GM18498 (cell line): ENCODE measurements at regions not wholly inside any gene's neighbourhood (a gene's known extent, or its start where the extent isn't known, plus 50 kb on each side); places are given as distances from the start of the nearest gene placed in this dataset.

Experiments used
- ATAC-seq: cut with Tn5 transposase; IDR thresholded peaks from one replicate; pipeline ENCODE4 v1.9.1; 2021; ENCODE audit warnings: mild to moderate bottlenecking, moderate library complexity; ENCODE audit not compliant: unreplicated experiment

- ATAC-seq, result no peak
Observed at GRCh38 chr18:72942766-72943165, 75.0 kb upstream of the NETO1 start.

- no peak for ATAC-seq
Observed at GRCh38 chr18:72940986-72941385, 73.2 kb upstream of the NETO1 start.

- no peak for ATAC-seq
Observed at GRCh38 chr18:72940509-72940908, 72.7 kb upstream of the NETO1 start.

GRCh38 chr18:72935744-72936143 lies 68.0 kb upstream of the NETO1 start:
- ATAC-seq, result no peak

- ATAC-seq, result no peak
Observed at GRCh38 chr18:72922895-72923294, 55.1 kb upstream of the NETO1 start.
